ENCODE measurements at regions not wholly inside any gene's neighbourhood (a gene's known extent, or its start where the extent isn't known, plus 50 kb on each side); places are given as distances from the start of the nearest gene placed in this dataset.
A peak's percentile ranks its signal among the peaks of the same experiment; 100 is the strongest.

DNA sequence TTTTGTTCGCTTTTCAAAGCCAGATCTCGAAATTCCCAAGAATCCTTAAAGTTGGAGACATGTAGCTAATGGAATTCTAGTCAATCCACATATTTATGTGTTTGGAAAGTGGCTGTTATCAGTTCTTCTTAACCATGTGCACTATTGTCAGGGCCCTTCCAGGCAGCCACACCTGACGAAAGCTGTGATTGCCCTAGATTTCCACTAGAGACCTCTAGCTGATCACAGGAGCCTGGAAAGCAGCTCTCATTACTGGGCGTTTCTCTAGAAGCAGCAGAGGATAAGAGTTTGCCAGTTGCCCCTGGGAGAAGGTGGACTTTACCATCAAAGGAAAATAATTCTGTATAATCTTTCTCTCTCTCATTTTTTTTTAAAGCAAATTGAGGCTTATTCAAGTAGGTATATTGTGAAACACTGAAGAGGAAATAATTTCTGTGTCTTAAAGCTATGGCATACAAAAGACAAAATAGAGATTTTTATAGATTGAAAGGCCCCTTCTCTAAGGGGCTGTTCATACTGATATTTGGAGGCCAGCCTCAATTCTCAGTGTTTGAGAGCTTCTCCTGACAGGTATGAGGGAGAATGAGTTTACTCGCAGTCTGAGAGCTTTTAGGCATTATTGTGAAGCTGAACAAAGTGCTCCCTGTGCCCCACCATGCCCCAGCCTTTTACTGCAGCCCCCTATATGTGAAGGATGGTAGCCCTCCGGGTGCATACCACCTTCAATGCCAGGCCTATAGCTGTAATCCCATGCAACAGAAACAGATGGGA, 405.4 kb upstream of the ACTBL2 start:
- Histone ChIP-seq H2AFZ (ENCODE audit: low read length) (no peak overlapping the region), H3K9me3 (ENCODE audit: low read length) (no peaks in the 10 kb centered on the region), H3K9ac (ENCODE audit: low read length) (no peak overlapping the region), H3K36me3 (ENCODE audit: insufficient read depth, low read length) (no peaks in the 10 kb centered on the region), H4K20me1 (ENCODE audit: insufficient read depth, low read length) (no peaks in the 10 kb centered on the region), H3K4me3 (ENCODE audit: low read depth, low read length, poor library complexity, severe bottlenecking) (no peak overlapping the region), H3K4me1 (ENCODE audit: insufficient read depth, low read length, severe bottlenecking) (no peaks in the 10 kb centered on the region), H3K9me2 (ENCODE audit: low read depth, low read length) (no peaks in the 10 kb centered on the region), H3F3A (ENCODE audit: insufficient read depth, low read length) (no peaks in the 10 kb centered on the region), H3K27me3 (ENCODE audit: insufficient read depth, low read length) (no peaks in the 10 kb centered on the region), H3K27ac (ENCODE audit: low read depth, low read length, poor library complexity, severe bottlenecking) (no peak overlapping the region), H3K79me2 (ENCODE audit: insufficient read depth, low read length) (no peaks in the 10 kb centered on the region), H3K4me2 (ENCODE audit: low read length) (no peak overlapping the region)
- TF ChIP-seq EZH2 (IDR thresholded peaks at IDR 0.05; ENCODE audit: borderline replicate concordance, low read length): no peak
- TF ChIP-seq CTCF (IDR thresholded peaks at IDR 0.05; ENCODE audit: low read length): peak; percentile 20; the same call in 1 of the 2 replicates

- Histone ChIP-seq H3K4me2 (ENCODE audit: low read length) (no peak overlapping the region), H3K9ac (ENCODE audit: low read length) (no peak overlapping the region), H2AFZ (ENCODE audit: low read length) (no peak overlapping the region), H3K27ac (ENCODE audit: low read depth, low read length, poor library complexity, severe bottlenecking) (no peak overlapping the region), H3K4me1 (ENCODE audit: insufficient read depth, low read length, severe bottlenecking) (no peaks in the 10 kb centered on the region), H3K9me2 (ENCODE audit: low read depth, low read length) (no peaks in the 10 kb centered on the region), H3K36me3 (ENCODE audit: insufficient read depth, low read length) (no peaks in the 10 kb centered on the region), H3K79me2 (ENCODE audit: insufficient read depth, low read length) (no peaks in the 10 kb centered on the region), H3K9me3 (ENCODE audit: low read length) (no peaks in the 10 kb centered on the region), H4K20me1 (ENCODE audit: insufficient read depth, low read length) (no peaks in the 10 kb centered on the region), H3F3A (ENCODE audit: insufficient read depth, low read length) (no peaks in the 10 kb centered on the region), H3K4me3 (ENCODE audit: low read depth, low read length, poor library complexity, severe bottlenecking) (no peak overlapping the region), H3K27me3 (ENCODE audit: insufficient read depth, low read length) (no peaks in the 10 kb centered on the region)
- TF ChIP-seq EZH2 (IDR thresholded peaks at IDR 0.05; ENCODE audit: borderline replicate concordance, low read length): no peak
- TF ChIP-seq CTCF (IDR thresholded peaks at IDR 0.05; ENCODE audit: low read length): no peak
Measured at GRCh38 chr5:57884346-57885102, 401.9 kb upstream of the ACTBL2 start.

DNA sequence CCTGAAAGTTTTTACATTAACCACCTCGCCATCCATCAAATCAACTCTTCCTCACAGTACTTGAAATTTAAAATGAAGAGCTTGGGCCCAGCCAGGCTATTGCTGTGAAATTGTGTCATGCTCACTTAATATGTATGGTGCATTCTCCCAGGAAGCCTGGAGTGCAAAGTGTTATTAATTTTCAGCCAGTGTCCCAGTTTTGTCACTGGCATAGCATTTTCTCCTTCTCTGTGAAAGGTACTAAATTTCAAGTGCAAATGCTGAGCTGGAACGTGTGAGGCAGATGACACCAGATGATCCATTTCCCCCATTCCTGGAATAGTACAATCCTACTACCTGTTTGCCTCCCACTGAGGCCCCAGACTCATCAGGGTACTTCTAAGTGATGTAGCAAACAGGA, 397.6 kb upstream of the ACTBL2 start:
- no peaks in the 10 kb centered on the region for H3F3A ChIP-seq (ENCODE audit: insufficient read depth, low read length)
- H3K9me3 ChIP-seq (ENCODE audit: low read length): no peaks in the 10 kb centered on the region
- no peaks in the 10 kb centered on the region for H3K27me3 ChIP-seq (ENCODE audit: insufficient read depth, low read length)
- no peaks in the 10 kb centered on the region for H3K4me1 ChIP-seq (ENCODE audit: insufficient read depth, low read length, severe bottlenecking)
- no peak for TF ChIP-seq CTCF (IDR thresholded peaks at IDR 0.05; ENCODE audit: low read length)
- TF ChIP-seq EZH2 (IDR thresholded peaks at IDR 0.05; ENCODE audit: borderline replicate concordance, low read length): no peak
- no peaks in the 10 kb centered on the region for H4K20me1 ChIP-seq (ENCODE audit: insufficient read depth, low read length)
- no peak overlapping the region for H2AFZ ChIP-seq (ENCODE audit: low read length)
- no peaks in the 10 kb centered on the region for H3K79me2 ChIP-seq (ENCODE audit: insufficient read depth, low read length)
- no peak overlapping the region for H3K4me3 ChIP-seq (ENCODE audit: low read depth, low read length, poor library complexity, severe bottlenecking)
- H3K36me3 ChIP-seq (ENCODE audit: insufficient read depth, low read length): no peaks in the 10 kb centered on the region
- no peak overlapping the region for H3K27ac ChIP-seq (ENCODE audit: low read depth, low read length, poor library complexity, severe bottlenecking)
- H3K9ac ChIP-seq (ENCODE audit: low read length): no peak overlapping the region
- no peaks in the 10 kb centered on the region for H3K9me2 ChIP-seq (ENCODE audit: low read depth, low read length)
- H3K4me2 ChIP-seq (ENCODE audit: low read length): no peak overlapping the region
